HG02970 (cell line): ENCODE measurements at regions not wholly inside any gene's neighbourhood (a gene's known extent, or its start where the extent isn't known, plus 50 kb on each side); places are given as distances from the start of the nearest gene placed in this dataset.
"Not testable (repeated sequence)": the region's sequence is repeated elsewhere in the genome, so short reads cannot be mapped to it uniquely, and the experiment has no call there.

Source experiments
- ATAC-seq: cut with Tn5 transposase; IDR thresholded peaks from one replicate; pipeline ENCODE4 v1.9.1; 2021; ENCODE audit warnings: mild to moderate bottlenecking, moderate library complexity, moderate number of reproducible peaks; ENCODE audit not compliant: unreplicated experiment, low FRiP score

DNA sequence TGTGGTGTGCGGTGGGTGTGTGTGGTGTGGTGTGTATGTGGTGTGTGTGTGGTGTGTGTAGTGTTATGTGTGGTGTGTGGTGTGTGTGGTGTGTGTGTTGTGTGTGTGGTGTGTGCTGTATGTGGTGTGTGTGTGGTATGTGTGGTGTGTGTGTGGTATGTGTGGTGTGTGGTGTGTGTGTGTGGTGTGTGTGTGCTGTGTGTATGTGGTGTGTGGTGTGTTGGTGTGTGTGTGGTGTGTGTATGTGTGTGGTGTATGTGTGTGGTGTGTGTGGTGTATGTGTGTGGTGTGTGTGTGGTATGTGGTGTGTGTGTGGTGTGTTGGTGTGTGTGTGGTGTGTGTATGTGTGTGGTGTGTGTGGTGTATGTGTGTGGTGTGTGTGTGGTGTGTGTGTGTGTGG lies 144.3 kb downstream of the HSD17B3 start:
- no peak for ATAC-seq

- ATAC-seq: no peak
Observed at GRCh38 chr9:96156171-96156974, 145.6 kb downstream of the HSD17B3 start.

- no peak for ATAC-seq
Observed at GRCh38 chr9:96154081-96154480, 147.9 kb downstream of the HSD17B3 start.

DNA sequence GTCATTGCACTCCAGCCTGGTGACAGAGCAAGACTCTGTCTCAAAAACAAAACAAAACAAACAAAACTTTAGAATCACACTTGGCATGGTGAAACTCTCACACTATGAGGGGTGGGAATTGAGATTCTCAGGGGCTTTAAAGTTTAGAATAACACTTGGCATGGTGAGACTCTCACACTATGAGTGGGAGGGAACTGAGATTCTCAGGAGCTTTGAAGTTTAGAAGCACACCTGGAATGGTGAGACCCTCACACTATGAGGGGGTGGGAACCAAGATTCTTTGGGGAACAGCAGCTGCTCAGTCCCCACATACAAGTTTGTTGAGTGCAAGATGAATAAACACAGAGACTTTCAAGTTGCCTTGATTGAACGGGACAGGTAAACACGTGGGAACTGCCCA lies 149.4 kb downstream of the HSD17B3 start:
- ATAC-seq: no peak

- peak; percentile 64 for ATAC-seq
Observed at GRCh38 chr9:96150324-96151227, 151.4 kb downstream of the HSD17B3 start.

GRCh38 chr9:96149533-96150280 lies 152.3 kb downstream of the HSD17B3 start:
- ATAC-seq: peak; percentile 25

GRCh38 chr9:96148634-96149532 lies 153.1 kb downstream of the HSD17B3 start:
- no peak for ATAC-seq

DNA sequence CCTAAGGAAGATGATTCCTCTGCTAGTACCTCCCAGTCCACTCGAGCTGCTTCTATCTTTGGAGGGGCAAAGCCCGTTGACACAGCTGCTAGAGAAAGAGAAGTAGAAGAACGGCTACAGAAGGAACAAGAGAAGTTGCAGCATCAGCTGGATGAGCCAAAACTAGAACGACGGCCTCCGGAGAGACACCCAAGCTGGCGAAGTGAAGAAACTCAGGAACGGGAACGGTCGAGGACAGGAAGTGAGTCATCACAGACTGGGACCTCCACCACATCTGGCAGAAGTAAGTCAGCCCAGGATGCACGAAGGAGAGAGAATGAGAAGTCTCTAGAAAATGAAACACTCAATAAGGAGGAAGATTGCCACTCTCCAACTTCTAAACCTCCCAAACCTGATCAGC lies 154.9 kb downstream of the HSD17B3 start:
- not testable (repeated sequence) for ATAC-seq

DNA sequence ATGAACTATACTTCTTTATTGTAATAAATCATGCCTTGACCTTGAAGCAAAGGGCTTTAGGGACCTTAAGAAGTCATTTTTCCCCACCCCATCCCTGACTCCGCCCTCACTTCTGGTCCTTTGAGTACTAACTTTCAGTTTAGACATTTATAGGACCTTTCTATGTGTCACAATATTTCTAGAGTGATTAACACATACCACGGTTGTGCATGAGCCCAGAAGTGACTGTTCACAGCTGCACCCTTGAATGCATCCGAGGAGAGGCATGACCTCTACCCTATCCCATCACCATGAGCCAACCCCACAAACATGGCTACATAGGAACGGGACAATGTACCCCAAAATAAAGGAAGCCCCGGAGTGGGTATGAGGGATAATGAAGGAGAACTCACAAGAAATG lies 160.3 kb downstream of the HSD17B3 start:
- no peak for ATAC-seq

- no peak for ATAC-seq
Observed at GRCh38 chr9:96141128-96141474, 160.9 kb downstream of the HSD17B3 start.

- ATAC-seq: no peak
Observed at GRCh38 chr9:96140296-96141127, 161.5 kb downstream of the HSD17B3 start.

- no peak for ATAC-seq
Observed at GRCh38 chr9:96139592-96140295, 162.2 kb downstream of the HSD17B3 start.

DNA sequence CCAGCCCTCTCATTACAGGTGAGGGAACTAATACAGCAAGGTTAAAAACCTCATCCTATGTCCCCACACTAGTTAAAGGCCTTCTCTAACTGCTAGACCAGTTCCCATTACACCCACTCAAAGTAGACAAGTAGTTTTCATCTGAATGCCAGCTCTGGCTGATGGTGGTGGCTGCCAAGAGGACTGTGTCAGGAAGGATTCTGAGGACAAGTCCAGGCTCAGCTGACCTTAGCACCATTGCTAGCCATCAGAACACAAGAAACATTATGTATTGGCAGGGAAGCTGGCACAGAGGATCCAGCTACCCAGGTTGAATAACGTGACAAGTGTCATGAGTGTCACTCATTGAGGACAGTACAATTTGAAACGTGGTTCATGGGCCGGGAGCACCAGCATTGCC lies 163.4 kb downstream of the HSD17B3 start:
- ATAC-seq: no peak

- peak; percentile 33 for ATAC-seq
Observed at GRCh38 chr9:96137671-96138429, 164.1 kb downstream of the HSD17B3 start.

DNA sequence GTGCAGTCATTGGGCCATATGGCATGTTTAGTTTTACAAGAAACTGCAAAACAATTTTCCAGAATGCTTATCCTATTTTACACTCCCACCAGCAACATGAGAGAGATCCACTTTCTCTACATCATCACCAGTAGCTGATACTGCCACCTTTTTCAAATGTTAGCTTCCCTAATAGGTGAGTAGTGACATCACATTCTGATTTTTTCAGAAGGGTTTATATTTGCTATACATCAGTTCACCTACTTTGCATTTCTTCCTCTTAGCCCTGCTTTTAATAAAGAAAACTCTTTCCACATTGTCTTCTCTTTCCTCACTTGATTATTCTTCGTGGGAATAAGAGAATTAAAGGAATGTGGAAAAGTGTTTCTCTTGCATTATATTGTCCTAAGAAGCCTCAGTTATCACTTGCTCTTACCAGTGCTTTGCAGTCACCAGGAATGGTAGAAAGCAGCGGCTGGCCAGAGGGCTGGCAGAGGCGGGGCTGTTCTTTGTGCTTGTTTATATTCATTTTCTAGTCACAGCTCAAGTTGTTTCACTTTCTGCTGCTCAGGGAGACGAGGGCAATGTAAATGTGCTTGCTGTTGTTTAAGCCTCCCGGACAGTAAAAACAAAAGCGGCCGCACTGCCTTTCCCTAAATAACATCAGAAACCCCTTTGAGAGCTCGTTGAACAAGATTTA lies 164.8 kb downstream of the HSD17B3 start:
- ATAC-seq: peak; percentile 90

DNA sequence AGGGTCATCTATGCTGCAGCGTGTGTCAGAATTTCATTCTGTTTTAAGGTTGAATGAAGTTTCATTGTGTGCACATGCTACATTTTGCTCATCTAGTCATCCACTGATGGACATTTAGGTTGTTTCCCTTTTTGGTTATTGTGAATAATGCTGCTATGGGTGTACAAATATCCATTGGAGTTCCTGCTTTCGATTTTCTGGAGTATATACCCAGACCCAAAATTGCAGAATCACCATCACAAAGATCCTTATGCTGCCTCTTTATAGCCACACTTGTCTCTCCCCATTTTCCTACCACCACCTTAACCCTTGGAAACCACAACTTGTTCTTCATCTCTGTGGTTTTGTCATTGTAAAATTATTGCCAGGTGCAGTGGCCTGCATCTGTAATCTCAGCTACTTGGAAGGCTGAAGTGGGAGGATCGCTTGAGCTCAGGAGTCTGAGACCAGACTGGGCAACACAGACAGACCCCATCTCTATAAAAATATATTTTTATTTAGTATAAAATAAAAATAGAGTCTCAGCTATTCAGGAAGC lies 166.2 kb downstream of the HSD17B3 start:
- ATAC-seq: no peak
